ENCODE measurements at regions not wholly inside any gene's neighbourhood (a gene's known extent, or its start where the extent isn't known, plus 50 kb on each side); places are given as distances from the start of the nearest gene placed in this dataset.

DNA sequence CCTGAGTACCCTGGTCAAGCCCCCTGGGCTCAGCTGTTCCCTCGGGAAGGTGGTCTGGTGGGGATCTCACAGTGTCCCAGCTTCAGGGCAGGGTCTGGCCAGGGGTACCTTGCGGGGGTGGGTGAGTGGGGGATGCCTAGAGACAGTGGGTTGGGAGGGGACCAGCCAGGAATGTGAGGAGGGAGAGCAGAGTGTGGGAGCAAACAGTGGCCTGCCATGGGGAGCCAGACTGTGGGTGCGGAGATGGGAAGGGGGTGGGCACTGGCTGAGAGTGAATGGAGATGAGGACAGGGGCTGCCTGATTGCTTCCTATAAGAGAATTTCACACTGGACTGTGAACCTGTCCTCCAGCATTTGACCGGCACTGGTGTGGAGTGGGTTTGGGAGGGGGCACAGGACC is 95.1 kb downstream of the VEGFA start:
- TF ChIP-seq, protein P1, sequence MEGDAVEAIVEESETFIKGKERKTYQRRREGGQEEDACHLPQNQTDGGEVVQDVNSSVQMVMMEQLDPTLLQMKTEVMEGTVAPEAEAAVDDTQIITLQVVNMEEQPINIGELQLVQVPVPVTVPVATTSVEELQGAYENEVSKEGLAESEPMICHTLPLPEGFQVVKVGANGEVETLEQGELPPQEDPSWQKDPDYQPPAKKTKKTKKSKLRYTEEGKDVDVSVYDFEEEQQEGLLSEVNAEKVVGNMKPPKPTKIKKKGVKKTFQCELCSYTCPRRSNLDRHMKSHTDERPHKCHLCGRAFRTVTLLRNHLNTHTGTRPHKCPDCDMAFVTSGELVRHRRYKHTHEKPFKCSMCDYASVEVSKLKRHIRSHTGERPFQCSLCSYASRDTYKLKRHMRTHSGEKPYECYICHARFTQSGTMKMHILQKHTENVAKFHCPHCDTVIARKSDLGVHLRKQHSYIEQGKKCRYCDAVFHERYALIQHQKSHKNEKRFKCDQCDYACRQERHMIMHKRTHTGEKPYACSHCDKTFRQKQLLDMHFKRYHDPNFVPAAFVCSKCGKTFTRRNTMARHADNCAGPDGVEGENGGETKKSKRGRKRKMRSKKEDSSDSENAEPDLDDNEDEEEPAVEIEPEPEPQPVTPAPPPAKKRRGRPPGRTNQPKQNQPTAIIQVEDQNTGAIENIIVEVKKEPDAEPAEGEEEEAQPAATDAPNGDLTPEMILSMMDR (IDR thresholded peaks at IDR 0.05; ENCODE audit: poor library complexity), result no peak
- no peak for TF ChIP-seq EZH2 (IDR thresholded peaks at IDR 0.05; ENCODE audit: borderline replicate concordance)

Data from hepatocyte (in vitro differentiated cells).